Hippocampal formation (tissue), 2 donors: ENCODE measurements at regions not wholly inside any gene's neighbourhood (a gene's known extent, or its start where the extent isn't known, plus 50 kb on each side); places are given as distances from the start of the nearest gene placed in this dataset.
A peak's percentile ranks its signal among the peaks of the same experiment; 100 is the strongest.

Experiments used
- DNase-seq, 2 donors: peaks; one replicate each; lab custom pipeline; 2025; lab: John Stamatoyannopoulos, UW

DNA sequence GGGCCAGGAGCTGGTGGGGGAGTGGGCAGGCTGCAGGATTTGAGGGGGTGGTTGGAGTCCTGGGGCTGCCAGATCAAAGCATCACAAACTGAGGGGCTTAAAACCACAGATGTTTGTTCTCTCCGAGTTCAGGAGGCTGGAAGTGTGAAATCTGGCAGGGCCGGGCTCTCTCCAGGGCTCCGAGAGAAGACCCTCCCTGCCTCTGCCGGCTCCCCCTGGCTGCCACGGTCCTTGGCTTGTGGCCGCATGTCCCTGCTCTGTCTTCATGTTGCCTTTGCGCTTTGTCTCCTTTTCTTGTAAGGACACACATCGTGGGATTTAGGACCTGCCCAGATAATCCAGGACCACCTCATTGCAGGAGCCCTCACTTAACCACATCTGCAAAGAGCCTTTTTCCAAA, 139.8 kb upstream of the GSE1 start:
- no peak for DNase-seq

DNA sequence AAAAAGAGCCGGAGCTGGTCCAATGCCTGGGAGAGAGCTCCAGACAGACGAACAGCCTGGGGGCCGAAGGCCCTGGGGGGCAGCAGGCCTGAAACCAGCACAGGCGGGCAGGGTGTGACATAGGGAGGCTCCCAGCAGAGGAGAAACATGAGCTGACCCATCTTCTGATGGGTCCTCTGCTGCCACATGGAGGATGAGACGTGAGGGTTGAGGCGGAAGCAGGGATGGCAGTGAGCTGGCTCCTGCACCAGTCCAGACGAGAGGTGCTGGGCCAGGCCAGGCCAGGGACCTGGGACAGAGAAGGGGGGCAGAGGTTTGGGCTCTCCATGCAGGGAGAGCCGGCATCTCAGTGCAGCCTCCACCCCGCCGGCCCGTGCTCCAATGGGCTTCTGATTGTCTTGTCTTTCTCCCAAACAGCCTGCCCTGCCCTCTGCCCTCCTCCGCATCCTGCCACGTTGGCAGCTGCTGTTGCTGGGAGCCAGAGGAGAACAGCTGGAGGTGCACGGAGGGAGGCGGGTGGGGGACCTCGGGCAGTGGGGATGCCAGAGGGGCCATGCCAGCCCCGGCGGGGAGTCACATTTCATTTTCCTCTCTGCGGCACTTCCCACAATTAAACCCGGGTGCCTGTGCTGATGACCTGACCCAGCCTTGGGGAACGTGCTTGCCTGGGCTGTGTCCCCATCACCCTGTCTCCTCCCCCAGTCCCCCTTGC, 139.1 kb upstream of the GSE1 start:
- DNase-seq = no peak

DNA sequence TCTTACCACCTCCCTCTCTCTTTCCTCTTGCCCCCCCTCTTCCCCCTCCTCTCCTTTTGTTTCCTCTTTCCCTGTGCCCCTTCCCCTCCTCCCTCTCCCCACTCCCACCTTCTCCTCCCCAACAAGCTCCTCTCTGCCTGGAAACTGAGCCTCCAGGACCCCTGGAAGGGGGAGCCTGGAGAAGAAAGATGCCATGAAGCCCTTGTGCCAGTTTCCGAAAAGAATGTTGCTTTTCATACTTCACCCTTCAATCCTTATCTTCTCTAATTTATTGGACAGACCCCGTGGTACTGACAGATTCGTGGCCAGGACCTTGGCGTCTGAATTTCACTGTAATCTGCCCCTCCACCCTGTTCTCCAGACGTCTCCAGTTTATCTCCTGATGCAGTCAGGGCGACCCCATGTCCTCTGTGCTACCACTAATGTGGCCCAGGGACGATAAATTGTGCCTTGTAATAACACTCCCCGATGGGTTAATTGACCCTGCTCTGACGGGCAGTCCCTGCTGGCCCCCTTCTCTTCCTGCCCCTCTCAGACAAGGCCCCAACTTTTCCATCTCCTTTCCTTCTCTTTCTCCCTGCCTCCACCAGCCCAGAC, 138.4 kb upstream of the GSE1 start:
- DNase-seq = no peak

DNA sequence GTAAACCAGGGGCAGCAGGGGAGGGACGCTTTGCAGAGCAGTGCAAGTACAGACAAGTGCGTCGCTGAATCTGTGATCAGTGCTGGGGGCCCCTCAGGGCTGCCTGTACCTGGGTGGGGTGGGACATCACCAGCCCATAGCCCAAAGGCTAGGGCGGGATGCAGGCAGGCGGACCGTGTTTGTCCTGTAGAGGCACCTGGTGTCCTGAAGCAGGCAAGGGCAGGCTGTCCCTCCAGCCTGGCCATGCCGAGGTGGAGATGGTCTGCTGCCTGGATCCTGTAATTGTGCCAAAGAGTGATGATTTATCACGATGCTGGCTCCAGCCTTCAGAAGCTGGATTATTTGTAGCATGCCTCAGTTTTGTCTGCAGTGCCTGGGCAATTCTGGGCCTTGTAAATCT, 137.9 kb upstream of the GSE1 start:
- DNase-seq = no peak

DNA sequence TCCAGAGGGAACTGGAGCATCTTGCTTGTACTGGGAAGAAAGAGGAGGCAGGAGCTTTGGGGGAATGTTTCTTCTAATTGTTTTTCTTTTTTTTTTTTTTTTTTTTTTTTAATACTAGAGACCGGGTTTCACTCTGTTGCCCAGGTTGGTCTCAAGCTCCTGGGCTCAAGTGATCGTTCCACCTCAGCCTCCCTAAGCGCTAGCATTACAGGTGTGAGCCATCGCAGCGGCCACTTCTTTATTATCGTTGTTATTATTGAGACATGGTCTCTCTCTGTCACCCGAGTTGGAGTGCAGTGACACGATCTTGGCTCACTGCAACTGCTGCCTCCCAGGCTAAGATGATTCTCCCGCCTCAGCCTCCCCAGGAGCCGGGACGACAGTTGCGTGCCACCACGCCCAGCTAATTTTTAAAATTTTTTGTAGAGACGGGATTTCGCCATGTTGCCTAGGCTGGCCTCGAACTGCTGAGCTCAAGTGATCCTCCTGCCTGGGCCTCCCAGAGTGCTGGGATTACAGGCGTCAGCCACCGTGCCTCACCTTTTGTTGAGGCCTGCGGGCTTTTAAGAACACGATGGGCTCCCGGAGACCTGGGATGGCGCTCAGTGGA, 137.3 kb upstream of the GSE1 start:
- DNase-seq = no peak

DNA sequence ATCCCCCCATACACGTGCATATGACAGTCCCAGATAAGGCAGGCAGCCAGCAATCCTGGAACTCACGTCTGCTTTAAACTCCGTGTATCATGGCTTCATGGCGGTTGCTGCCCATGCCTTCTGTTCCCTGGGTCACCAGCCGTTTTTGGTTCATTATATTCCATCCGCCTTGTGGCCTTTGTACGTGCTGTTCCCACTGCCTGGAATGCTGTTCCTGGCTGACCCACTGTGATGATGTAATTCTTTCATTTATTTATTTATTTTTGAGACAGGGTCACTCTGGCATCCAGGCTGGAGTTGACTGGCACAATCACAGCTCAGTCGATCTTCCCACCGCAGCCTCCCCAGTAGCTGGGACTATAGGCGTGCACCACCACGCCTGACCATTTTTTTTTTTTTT, 136.7 kb upstream of the GSE1 start:
- no peak for DNase-seq

DNA sequence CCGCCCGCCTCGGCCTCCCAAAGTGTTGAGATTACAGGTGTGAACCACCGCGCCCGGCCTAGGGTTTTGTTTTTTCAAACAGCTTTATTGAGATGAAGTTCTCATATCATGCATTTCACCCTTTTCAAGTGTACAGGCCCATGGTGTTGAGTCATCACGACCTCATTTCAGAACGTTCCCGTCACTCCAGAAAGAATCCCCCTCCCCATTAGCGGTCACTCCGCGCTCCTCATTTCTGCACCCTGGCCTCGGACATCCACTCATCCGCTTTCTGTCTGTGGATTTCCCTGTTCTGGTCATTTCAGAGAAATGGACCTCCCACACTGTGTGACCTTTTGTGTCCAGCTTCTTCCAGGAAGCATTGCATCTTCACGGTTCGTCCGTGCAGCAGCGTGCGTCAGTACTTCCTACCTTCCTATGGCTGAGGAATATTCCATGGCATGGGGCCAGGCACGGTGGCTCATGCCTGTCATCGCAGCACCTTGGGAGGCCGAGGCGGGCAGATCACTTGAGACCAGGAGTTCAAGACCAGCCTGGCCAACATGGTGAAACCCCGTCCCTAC, 135.2 kb upstream of the GSE1 start:
- no peak for DNase-seq

DNA sequence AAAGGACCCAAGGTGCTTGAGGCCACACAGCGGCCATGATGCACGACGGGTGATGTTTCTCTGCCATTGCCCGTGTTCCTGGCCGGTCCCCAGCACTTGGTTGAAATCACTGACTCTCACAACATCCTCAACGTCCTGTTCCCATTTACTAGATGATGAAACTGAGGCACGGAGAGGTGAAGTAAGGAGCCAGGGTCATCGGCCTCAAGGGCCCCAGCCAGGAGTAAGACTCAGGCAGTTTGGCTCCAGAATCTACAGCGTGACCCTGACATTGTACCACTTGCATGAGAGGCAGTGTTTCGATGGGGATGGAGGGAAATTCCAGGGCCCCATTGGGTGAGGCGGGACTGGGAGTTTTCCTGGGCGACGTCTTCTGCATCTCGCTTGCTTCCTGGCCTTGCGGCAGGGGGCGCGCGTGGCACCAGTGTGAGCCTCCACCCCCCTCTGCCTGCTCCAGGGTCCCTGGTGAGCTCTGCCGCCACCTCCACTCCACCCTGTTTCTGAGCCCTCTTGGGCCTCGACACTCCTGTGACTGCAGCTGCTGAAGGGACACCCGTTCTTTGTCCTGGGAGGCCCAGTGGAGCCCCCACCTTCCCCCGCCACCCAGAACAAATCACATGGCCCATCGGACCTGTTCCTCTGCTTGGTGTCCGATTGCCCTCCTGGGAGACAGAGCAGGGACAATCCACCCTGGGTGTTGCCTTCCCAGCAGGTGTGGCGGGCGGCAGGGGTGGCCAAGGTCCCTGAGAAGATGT, 133.0 kb upstream of the GSE1 start:
- DNase-seq = no peak

DNA sequence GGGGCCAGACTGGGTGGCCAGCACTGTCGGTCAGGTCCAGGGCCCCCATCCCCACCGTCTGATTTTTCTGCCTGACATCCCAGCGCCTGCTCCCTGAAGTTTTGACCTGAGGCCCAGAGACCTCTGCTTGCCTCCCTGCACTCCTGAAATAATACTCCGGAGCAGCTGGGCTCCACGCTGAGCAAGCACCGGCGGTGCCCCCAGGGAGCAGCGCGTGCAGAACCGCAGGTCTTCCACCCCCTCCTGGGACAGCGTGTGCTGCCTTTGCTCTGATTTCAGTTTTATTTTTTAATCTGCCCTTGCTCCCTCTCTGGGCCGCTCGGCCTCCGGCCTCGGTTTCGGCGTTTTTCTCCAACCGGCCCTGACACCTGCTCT, 132.4 kb upstream of the GSE1 start:
- no peak for DNase-seq

DNA sequence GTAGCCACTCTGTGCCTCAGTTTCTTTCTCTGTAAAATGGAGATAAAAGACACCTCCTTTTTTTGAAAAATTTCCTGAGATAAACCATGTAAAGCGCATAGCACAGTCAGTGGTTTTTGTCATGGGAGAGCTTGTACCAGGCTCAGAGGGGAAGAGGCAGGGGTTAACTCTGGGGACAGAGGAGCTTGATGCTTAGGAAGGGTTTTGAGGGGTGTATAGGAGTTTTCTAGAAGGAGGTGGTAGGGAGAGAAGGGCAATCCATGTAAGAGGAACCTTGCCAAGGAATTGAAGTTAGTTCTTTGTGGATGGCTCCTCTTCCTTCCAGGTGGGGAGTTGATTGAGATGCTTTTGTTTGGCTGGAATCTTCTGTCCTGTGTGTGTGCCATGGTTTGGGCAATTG, 131.9 kb upstream of the GSE1 start:
- DNase-seq = no peak

DNA sequence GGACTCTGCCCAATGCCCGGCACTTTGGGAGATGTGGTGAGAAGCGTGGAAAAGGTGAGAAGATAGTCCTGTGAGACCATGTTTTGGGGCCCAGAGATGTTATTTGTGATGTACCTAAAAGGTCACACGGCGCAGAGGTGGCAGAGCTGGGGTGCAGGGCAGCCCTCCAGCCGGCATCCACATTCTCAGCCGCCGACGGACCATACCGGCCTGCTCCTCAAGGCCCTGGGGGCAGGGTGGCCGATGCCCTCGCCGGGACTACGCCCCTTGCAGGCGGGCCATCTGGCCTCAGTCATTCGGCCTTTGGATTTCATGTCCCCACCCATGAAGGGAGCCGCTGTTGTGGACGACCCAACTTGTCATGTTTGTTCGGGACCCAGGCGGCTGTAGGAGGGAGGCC, 131.4 kb upstream of the GSE1 start:
- no peak for DNase-seq

DNA sequence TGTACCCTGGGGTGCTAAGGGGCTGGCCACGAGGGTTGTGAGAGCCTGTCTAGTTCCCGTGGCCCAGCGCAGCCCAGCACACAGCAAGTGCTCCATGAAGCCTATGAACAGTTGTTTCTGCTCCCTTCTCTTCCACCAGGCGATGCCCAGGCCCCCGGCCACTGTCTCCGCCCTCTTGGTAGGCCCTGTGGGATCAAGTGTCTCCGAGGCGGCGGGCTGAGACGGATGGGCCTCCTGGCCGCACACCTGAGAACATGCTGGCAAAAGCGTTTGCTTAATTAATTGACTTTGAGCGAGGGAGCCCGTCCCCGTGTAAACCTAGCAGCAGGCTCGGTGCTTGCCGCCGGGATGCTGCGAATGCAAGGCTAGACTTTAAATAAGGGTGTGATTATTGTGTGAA, 129.7 kb upstream of the GSE1 start:
- DNase-seq = no peak

DNA sequence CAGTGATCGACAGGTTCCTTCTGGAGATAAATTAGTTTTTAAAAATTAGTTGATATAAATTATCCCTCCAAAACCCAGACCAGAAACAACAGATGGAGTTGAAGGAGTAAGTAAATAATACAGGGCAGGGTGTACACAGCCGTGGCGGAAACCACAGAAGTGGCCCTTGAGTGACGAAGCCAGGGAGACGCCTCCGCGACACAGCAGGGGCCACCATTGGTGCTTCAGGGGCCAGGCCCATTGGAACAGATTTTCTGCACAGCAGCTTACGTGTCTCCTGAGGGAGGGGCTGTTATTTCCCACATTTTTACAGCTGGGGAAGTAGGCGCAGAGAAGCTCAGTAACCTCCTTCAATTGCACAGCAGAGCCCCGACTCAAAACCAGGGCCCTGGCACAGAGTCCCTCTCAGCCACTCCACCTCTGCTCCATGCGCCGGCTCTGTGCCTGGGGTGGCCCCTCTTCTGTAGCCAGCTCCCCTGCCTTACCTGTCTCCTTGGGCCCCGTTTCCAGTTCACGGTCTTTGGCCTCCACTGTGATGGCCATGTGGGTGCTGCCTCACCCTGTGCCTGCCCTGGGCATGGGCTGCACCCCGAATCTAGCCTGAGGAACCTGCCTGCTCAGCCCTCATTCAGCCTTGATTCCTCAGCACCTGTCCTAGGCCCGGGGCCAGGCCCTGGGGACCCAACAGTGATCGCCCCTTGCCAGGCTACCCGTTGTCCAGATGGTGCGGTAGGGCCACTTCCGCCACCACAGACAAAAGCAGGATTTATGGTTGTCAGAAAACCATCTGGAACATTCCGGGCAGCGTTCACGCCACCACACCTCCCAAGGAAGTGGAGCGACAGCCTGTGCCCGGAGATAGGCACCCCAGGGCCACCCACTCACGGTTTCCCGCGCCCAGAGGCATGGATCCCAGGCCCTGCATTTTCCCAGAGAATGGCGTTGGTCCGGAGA, 128.5 kb upstream of the GSE1 start:
- DNase-seq = no peak

DNA sequence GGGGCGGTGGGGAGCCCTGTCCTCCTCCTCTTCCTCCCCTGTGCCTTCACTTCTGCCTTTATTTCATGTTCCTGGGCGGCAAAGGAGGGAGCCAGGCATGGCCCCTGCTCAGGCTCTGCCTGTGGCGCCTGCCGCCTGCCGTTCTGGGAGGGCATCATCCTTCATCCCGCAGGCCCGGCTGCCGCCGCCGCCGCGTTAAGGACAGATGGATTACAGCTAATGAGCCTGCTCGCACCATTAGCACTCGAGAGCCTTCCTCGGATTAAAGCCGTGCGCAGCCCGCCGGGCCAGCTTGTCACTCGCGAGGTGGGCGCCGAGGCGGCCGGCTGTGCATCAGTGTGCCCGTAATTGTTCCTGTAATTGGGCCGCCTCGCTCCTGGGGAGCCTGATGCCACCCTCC, 127.7 kb upstream of the GSE1 start:
- DNase-seq = no peak

DNA sequence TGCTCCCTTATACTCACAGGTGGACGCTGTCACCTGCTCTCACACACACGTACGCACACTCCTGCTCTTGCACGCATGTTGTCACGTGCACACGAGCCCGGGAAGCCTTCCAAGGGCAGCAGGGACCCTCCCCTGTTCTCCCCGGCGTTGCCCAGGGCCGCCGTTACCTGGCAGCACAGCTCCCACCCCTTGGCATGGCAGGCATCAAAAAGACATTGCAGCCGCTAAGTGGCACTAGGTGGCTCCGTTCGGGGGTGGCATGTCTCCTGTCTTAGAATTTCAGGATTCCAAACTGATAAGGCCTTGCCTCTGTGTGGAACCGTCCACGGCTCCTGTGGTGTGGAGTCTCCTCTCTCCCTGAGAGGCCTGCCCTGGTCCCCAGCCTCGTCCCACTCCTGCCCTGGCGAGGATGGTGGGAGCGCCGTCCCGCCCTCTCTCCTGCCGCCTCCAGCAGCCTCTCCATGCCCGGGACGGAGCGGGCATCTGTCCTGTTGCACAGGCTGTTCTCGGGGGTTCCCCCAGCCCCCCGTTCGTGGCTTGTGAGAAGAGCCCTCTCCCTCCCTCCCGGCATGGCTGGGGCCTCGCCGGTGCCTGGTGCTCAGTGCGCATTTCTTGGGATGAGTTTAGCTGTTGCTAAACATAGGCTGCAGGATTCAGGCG, 126.7 kb upstream of the GSE1 start:
- DNase-seq = no peak

DNA sequence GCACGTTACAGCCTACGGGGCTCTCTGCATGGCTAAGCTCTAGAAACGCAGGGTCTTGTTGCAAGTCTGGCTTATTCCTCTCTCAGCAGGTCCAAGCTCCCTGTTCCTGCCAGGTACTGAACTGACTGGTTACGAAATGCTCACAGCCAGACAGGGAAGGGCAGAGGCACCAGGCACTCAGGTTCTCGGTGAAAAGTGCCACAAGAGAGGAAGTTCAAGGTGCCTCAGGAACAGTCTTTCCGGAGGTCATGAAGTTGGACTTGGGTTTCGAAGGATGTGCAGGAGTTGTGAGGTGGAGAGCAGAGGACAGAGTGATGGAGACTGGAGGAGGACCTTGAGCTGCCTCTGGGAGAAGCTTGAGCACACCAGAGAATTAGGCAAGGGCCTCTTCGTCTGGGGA, 124.7 kb upstream of the GSE1 start:
- DNase-seq = no peak

DNA sequence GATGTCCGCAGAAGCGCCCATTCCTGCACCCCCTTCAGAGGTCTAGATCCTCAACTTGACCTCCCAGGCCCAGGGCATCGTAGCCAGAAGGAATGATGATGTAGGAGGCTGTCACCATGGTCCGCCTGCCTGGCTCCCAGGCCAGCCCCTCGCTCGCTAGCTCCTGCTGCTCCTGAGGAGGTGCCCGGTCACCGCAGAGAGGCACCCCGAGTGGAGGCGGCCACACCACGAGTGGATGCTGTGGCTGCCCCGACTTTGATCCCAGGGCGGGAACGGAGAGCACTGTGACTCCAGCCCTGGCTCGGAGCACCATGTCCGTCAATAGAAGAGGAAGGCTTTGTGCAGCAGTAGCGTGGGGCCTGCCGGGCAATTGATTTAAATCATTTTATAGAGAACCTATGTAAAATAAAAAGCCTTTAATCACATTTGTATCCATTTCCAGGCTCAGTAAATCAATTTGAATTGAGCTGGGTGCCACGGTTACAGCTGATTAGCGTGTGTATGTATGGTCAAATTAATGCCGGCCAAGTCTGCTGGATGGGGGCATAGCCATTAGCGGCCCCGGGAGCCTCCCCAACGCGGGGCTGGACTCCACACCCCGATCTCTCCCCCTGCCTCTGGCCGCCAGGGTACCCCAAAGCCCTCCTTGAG, 122.6 kb upstream of the GSE1 start:
- no peak for DNase-seq

DNA sequence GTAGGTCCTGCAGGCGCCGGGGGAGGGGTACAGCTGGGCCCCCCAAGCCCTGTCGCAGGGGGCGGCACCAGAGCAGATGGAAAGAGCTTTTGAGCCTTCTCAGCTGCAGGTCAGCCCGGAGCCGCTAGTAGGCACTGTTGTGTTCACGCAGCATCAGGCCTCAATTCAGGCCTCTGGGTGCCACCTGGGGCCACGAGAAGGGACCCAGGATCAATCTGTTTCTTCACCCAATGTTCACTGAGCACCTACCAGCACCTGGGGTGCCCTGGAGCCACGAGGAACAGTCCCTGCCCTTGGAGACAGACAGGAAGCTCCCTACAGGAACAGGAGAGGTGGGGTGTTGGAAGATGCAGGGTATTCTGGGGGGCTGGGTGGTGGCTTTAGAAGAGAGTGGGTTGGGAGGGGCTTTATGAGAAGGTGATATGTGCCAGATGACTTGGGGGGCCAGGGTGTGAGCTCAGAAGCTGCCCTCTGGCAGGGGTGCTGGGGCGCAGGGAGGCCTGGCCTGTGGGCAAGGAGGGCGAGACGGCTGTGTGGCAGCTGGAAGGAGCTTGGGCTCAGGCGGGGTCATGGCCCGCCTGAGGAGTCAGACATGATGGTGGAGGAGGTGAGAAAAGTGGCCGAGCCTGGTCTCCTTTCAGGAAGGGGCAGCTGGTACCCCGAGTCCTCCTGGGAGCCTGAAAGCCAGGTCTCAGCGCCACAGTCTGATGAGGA, 121.9 kb upstream of the GSE1 start:
- DNase-seq = no peak

DNA sequence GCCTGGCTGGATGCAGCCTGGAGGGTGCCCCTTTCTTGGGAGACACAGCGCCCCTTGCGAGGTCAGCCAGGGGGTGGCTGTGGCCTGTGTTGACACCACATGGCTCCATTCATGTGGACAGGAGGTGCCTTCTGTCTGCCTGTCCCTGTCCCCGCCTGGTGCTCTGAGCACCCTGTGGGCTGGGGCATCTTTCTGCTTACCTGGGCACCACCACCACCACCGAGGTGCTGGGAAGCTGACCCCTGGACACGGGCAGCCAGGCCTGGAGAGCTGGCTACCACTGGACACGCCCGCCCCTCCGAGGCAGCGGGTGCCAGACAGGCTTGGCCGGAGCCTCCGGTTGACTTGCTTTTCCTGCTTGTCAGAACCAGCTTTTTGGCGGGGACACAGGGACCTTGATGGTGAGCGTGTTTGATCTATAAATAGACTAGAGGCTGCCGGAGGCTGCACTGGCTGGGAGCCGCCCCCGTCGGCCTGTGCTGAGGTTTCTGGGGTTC, 121.3 kb upstream of the GSE1 start:
- DNase-seq = peak in 1 of 2 donors; percentile 17
